22Rv1 (cell line): ENCODE measurements at regions not wholly inside any gene's neighbourhood (a gene's known extent, or its start where the extent isn't known, plus 50 kb on each side); places are given as distances from the start of the nearest gene placed in this dataset.

Experiments
- CTCF ChIP-seq: fragments of 450-650 bp; IDR thresholded peaks from 2 replicates; pipeline ENCODE4 v1.5.1; 2017; ENCODE audit warnings: mild to moderate bottlenecking
- ZFX ChIP-seq: fragments of 450-650 bp; IDR thresholded peaks from 2 replicates; pipeline ENCODE4 v1.6.1; 2017; ENCODE audit warnings: antibody characterized with exemption, borderline replicate concordance

GRCh38 chr4:181330654-181331201 is 912.5 kb upstream of the TENM3 start:
- TF ChIP-seq CTCF (no peak), ZFX (no peak)
